ENCODE measurements at regions not wholly inside any gene's neighbourhood (a gene's known extent, or its start where the extent isn't known, plus 50 kb on each side); places are given as distances from the start of the nearest gene placed in this dataset.

GRCh38 chr9:79896390-79896980, 324.7 kb downstream of the TLE4 start (continued):
- TF ChIP-seq CHD7 (IDR thresholded peaks at IDR 0.05; ENCODE audit: insufficient replicate concordance, low read length) (no peak), RBBP5 (IDR thresholded peaks at IDR 0.05; ENCODE audit: borderline replicate concordance, low read depth, low read length) (no peak), SRF (IDR thresholded peaks at IDR 0.05; ENCODE audit: low read depth, low read length) (no peak), KDM1A (IDR thresholded peaks at IDR 0.05; ENCODE audit: borderline replicate concordance, low read length) (no peak), EZH2 (IDR thresholded peaks at IDR 0.05; ENCODE audit: low read depth, low read length, severe bottlenecking) (no peak), NRF1 (IDR thresholded peaks at IDR 0.05; ENCODE audit: low read depth, low read length) (no peak)
